Fibroblast of lung (primary cell): ENCODE measurements at regions not wholly inside any gene's neighbourhood (a gene's known extent, or its start where the extent isn't known, plus 50 kb on each side); places are given as distances from the start of the nearest gene placed in this dataset.

Experiments
- CTCF ChIP-seq, 2 donors: IDR thresholded peaks in 1 of 2; conservative IDR thresholded peaks in 1 of 2; 1 replicate in 1 of 2; 2 replicates in 1 of 2; pipeline ENCODE4 v1.5.1; 2011 to 2012; ENCODE audit warnings: low read length in 2 of 2, control low read depth in 1 of 2, inconsistent platforms in 1 of 2, low read depth in 1 of 2, mild to moderate bottlenecking in 1 of 2
- EZH2 ChIP-seq: IDR thresholded peaks from 2 replicates; pipeline ENCODE4 v1.5.1; 2012; ENCODE audit warnings: low read length, control low read depth, mild to moderate bottlenecking; ENCODE audit errors: missing control alignments

- TF ChIP-seq CTCF (conservative IDR thresholded peaks at IDR 0.05 in 1 of 2, IDR thresholded peaks at IDR 0.05 in 1 of 2; ENCODE audit: low read depth in 1 of 2, low read length in 2 of 2) = no peak
- TF ChIP-seq EZH2 = no peak
These were observed 2136.2 kb upstream of the TENM3 start for GRCh38 chr4:180106997-180107396.
